Erythroblast (primary cell): ENCODE measurements at regions not wholly inside any gene's neighbourhood (a gene's known extent, or its start where the extent isn't known, plus 50 kb on each side); places are given as distances from the start of the nearest gene placed in this dataset.

Experiments used
- GATA1 ChIP-seq: IDR thresholded peaks from 2 replicates; pipeline ENCODE4 v1.6.1; 2011; ENCODE audit warnings: low read depth, mild to moderate bottlenecking, control low read depth, low read length, moderate library complexity
- POLR2A ChIP-seq: IDR thresholded peaks from 2 replicates; pipeline ENCODE4 v1.6.1; 2011; ENCODE audit warnings: mild to moderate bottlenecking, low read length

- TF ChIP-seq POLR2A (no peak), GATA1 (no peak)
These were observed 211.1 kb downstream of the NPHP4 start for GRCh38 chr1:5781079-5781478.
